ENCODE measurements at regions not wholly inside any gene's neighbourhood (a gene's known extent, or its start where the extent isn't known, plus 50 kb on each side); places are given as distances from the start of the nearest gene placed in this dataset.

GRCh38 chr3:83934192-83935021 is 1024.4 kb upstream of the CADM2 start:
- Histone ChIP-seq H3K23ac (ENCODE audit: low read length) (no peak overlapping the region), H3K79me1 (ENCODE audit: low read length) (no peaks in the 10 kb centered on the region), H2AK5ac (ENCODE audit: low read length) (no peak overlapping the region), H3K9ac (ENCODE audit: low read length) (no peak overlapping the region), H2BK5ac (ENCODE audit: low read length) (no peak overlapping the region), H3K4me3 (ENCODE audit: low read length) (no peak overlapping the region), H3K36me3 (ENCODE audit: control insufficient read depth, insufficient read depth, low read length) (no peaks in the 10 kb centered on the region), H3K27me3 (ENCODE audit: insufficient read depth, low read length, poor library complexity) (no peaks in the 10 kb centered on the region), H3K4me1 (ENCODE audit: control insufficient read depth, low read depth, low read length) (no peaks in the 10 kb centered on the region), H2BK15ac (replicated peaks; ENCODE audit: low read depth) (no peak overlapping the region), H4K5ac (ENCODE audit: low read length) (no peak overlapping the region), H3K79me2 (ENCODE audit: control insufficient read depth, insufficient read depth, low read length) (no peaks in the 10 kb centered on the region), H3K27ac (ENCODE audit: low read depth, low read length) (no peak overlapping the region), H3K4me2 (ENCODE audit: low read length) (no peak overlapping the region), H3K4ac (ENCODE audit: low read depth, low read length) (no peak overlapping the region), H4K8ac (ENCODE audit: low read depth, low read length) (no peak overlapping the region), H3K56ac (ENCODE audit: low read length) (no peak overlapping the region), H3K18ac (ENCODE audit: low read length) (no peak overlapping the region), H2BK120ac (ENCODE audit: low read depth, low read length) (no peak overlapping the region)
- no CpG with 5 or more reads among the region's 4 CpGs for whole genome bisulfite sequencing (ENCODE audit: extremely low coverage, insufficient coverage, low lambda C conversion rate)
- peak; percentile 17 for DNase-seq

DNA sequence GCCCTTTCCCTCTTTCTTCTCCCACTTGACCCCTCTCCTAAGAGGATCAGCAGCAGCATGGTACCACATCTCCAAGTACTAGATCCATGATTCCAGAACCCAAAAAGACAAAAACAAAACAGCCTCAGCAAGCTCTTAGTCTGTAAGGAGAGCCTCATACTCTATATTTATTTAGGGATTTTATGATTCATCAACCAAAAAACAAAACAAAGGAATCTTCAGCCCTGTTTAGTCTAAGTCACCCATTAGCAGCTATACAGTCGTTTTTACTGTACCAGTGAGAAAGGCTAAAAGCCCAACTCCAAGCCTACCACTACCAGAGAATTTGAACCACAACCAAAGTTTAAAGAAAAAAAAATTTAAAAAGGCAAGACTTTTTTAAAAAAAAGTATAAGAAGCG is 1020.3 kb upstream of the CADM2 start:
- H3K79me1 ChIP-seq (ENCODE audit: low read length), result no peaks in the 10 kb centered on the region
- H2BK120ac ChIP-seq (ENCODE audit: low read depth, low read length), result no peak overlapping the region
- H4K5ac ChIP-seq (ENCODE audit: low read length), result no peak overlapping the region
- no peak overlapping the region for H3K9ac ChIP-seq (ENCODE audit: low read length)
- no peak overlapping the region for H3K4me2 ChIP-seq (ENCODE audit: low read length)
- no peak overlapping the region for H2BK15ac ChIP-seq (replicated peaks; ENCODE audit: low read depth)
- H3K18ac ChIP-seq (ENCODE audit: low read length), result no peak overlapping the region
- H3K23ac ChIP-seq (ENCODE audit: low read length), result no peak overlapping the region
- no CpG with 5 or more reads among the region's 2 CpGs for WGBS (ENCODE audit: extremely low coverage, insufficient coverage, low lambda C conversion rate)
- H3K27ac ChIP-seq (ENCODE audit: low read depth, low read length), result no peak overlapping the region
- no peaks in the 10 kb centered on the region for H3K36me3 ChIP-seq (ENCODE audit: control insufficient read depth, insufficient read depth, low read length)
- no peak overlapping the region for H2BK5ac ChIP-seq (ENCODE audit: low read length)
- H2AK5ac ChIP-seq (ENCODE audit: low read length), result no peak overlapping the region
- H3K27me3 ChIP-seq (ENCODE audit: insufficient read depth, low read length, poor library complexity), result no peaks in the 10 kb centered on the region
- no peak overlapping the region for H4K8ac ChIP-seq (ENCODE audit: low read depth, low read length)
- no peak for DNase-seq
- no peak overlapping the region for H3K56ac ChIP-seq (ENCODE audit: low read length)
- H3K4me3 ChIP-seq (ENCODE audit: low read length), result no peak overlapping the region
- H3K79me2 ChIP-seq (ENCODE audit: control insufficient read depth, insufficient read depth, low read length), result no peaks in the 10 kb centered on the region
- no peaks in the 10 kb centered on the region for H3K4me1 ChIP-seq (ENCODE audit: control insufficient read depth, low read depth, low read length)
- H3K4ac ChIP-seq (ENCODE audit: low read depth, low read length), result no peak overlapping the region

GRCh38 chr3:83941990-83942745 is 1016.6 kb upstream of the CADM2 start:
- Histone ChIP-seq H3K4me3 (ENCODE audit: low read length) (no peak overlapping the region), H2BK5ac (ENCODE audit: low read length) (no peak overlapping the region), H4K8ac (ENCODE audit: low read depth, low read length) (no peak overlapping the region), H3K27me3 (ENCODE audit: insufficient read depth, low read length, poor library complexity) (no peaks in the 10 kb centered on the region), H2AK5ac (ENCODE audit: low read length) (no peak overlapping the region), H2BK120ac (ENCODE audit: low read depth, low read length) (no peak overlapping the region), H3K56ac (ENCODE audit: low read length) (no peak overlapping the region), H3K23ac (ENCODE audit: low read length) (no peak overlapping the region), H3K36me3 (ENCODE audit: control insufficient read depth, insufficient read depth, low read length) (no peaks in the 10 kb centered on the region), H3K79me2 (ENCODE audit: control insufficient read depth, insufficient read depth, low read length) (no peaks in the 10 kb centered on the region), H2BK15ac (replicated peaks; ENCODE audit: low read depth) (no peak overlapping the region), H3K4me1 (ENCODE audit: control insufficient read depth, low read depth, low read length) (no peaks in the 10 kb centered on the region), H3K79me1 (ENCODE audit: low read length) (no peaks in the 10 kb centered on the region), H4K5ac (ENCODE audit: low read length) (no peak overlapping the region), H3K9ac (ENCODE audit: low read length) (no peak overlapping the region), H3K27ac (ENCODE audit: low read depth, low read length) (no peak overlapping the region), H3K4me2 (ENCODE audit: low read length) (no peak overlapping the region), H3K4ac (ENCODE audit: low read depth, low read length) (no peak overlapping the region), H3K18ac (ENCODE audit: low read length) (no peak overlapping the region)
- DNase-seq, result no peak
- no CpG with 5 or more reads among the region's 11 CpGs for WGBS (ENCODE audit: extremely low coverage, insufficient coverage, low lambda C conversion rate)

DNA sequence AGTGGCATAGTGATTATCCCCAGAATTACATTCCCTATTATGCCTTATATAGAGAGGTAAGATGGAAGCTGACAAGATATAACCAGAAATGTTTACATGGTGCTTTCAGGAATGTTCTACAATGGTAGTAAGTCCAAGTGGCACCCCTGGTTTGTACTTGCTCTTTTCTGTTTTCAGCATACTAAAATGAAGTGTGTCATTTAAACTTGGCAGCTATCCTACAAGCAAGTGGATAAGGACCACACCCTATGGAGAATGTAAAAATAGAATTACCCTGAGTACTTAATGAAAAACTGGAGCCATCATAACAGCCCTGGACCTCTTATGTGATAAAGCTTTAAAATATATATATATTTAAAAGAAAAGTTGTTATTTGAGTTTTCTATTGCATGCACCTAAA is 1012.7 kb upstream of the CADM2 start:
- no peak for DNase-seq
- Histone ChIP-seq H3K23ac (ENCODE audit: low read length) (no peak overlapping the region), H3K9ac (ENCODE audit: low read length) (no peak overlapping the region), H3K4me2 (ENCODE audit: low read length) (no peak overlapping the region), H3K4ac (ENCODE audit: low read depth, low read length) (no peak overlapping the region), H3K79me2 (ENCODE audit: control insufficient read depth, insufficient read depth, low read length) (no peaks in the 10 kb centered on the region), H2BK5ac (ENCODE audit: low read length) (no peak overlapping the region), H3K4me1 (ENCODE audit: control insufficient read depth, low read depth, low read length) (no peaks in the 10 kb centered on the region), H2AK5ac (ENCODE audit: low read length) (no peak overlapping the region), H3K56ac (ENCODE audit: low read length) (no peak overlapping the region), H4K5ac (ENCODE audit: low read length) (no peak overlapping the region), H3K18ac (ENCODE audit: low read length) (no peak overlapping the region), H3K4me3 (ENCODE audit: low read length) (no peak overlapping the region), H3K27ac (ENCODE audit: low read depth, low read length) (no peak overlapping the region), H3K27me3 (ENCODE audit: insufficient read depth, low read length, poor library complexity) (no peaks in the 10 kb centered on the region), H4K8ac (ENCODE audit: low read depth, low read length) (no peak overlapping the region), H3K79me1 (ENCODE audit: low read length) (no peaks in the 10 kb centered on the region), H3K36me3 (ENCODE audit: control insufficient read depth, insufficient read depth, low read length) (no peaks in the 10 kb centered on the region), H2BK120ac (ENCODE audit: low read depth, low read length) (no peak overlapping the region), H2BK15ac (replicated peaks; ENCODE audit: low read depth) (no peak overlapping the region)

DNA sequence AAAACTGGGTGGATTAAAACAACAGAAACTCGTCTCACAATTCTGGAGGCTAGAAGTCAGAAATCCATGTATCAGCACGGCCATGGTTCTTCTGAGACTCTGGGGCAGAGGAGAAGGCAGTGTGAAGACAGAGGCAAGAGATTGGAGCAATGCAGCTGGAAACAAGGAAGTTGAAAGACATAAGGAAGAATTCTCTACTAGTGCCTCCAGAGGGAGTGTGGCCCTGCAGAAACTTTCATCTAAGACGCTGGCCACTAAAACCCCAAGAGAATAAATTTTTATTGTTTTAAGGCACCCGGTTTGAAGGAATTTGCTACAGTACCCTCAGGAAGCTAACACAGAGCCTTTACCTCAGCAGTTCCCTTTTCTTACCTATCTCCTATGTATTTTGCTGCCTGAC is 1012.2 kb upstream of the CADM2 start:
- Histone ChIP-seq H2BK120ac (ENCODE audit: low read depth, low read length) (no peak overlapping the region), H3K4me3 (ENCODE audit: low read length) (no peak overlapping the region), H3K23ac (ENCODE audit: low read length) (no peak overlapping the region), H2AK5ac (ENCODE audit: low read length) (no peak overlapping the region), H3K27ac (ENCODE audit: low read depth, low read length) (no peak overlapping the region), H2BK5ac (ENCODE audit: low read length) (no peak overlapping the region), H3K56ac (ENCODE audit: low read length) (no peak overlapping the region), H4K8ac (ENCODE audit: low read depth, low read length) (no peak overlapping the region), H3K79me1 (ENCODE audit: low read length) (no peaks in the 10 kb centered on the region), H3K4me1 (ENCODE audit: control insufficient read depth, low read depth, low read length) (no peaks in the 10 kb centered on the region), H3K4me2 (ENCODE audit: low read length) (no peak overlapping the region), H3K79me2 (ENCODE audit: control insufficient read depth, insufficient read depth, low read length) (no peaks in the 10 kb centered on the region), H3K27me3 (ENCODE audit: insufficient read depth, low read length, poor library complexity) (no peaks in the 10 kb centered on the region), H4K5ac (ENCODE audit: low read length) (no peak overlapping the region), H3K9ac (ENCODE audit: low read length) (no peak overlapping the region), H3K18ac (ENCODE audit: low read length) (no peak overlapping the region), H3K4ac (ENCODE audit: low read depth, low read length) (no peak overlapping the region), H3K36me3 (ENCODE audit: control insufficient read depth, insufficient read depth, low read length) (no peaks in the 10 kb centered on the region), H2BK15ac (replicated peaks; ENCODE audit: low read depth) (no peak overlapping the region)
- WGBS (ENCODE audit: extremely low coverage, insufficient coverage, low lambda C conversion rate), result no CpG with 5 or more reads among the region's 4 CpGs
- peak; percentile 67 for DNase-seq

Measured in mesendoderm (in vitro differentiated cells).